ENCODE measurements at regions not wholly inside any gene's neighbourhood (a gene's known extent, or its start where the extent isn't known, plus 50 kb on each side); places are given as distances from the start of the nearest gene placed in this dataset.
"Not testable (repeated sequence)": the region's sequence is repeated elsewhere in the genome, so short reads cannot be mapped to it uniquely, and the experiment has no call there.

GRCh38 chr9:96156171-96156974 lies 145.6 kb downstream of the HSD17B3 start:
- no peak for DNase-seq

GRCh38 chr9:96154081-96154480 lies 147.9 kb downstream of the HSD17B3 start:
- no peak for DNase-seq

- no peak for DNase-seq
Observed at GRCh38 chr9:96152550-96152949, 149.4 kb downstream of the HSD17B3 start.

GRCh38 chr9:96150324-96151227 lies 151.4 kb downstream of the HSD17B3 start:
- no peak for DNase-seq

GRCh38 chr9:96149533-96150280 lies 152.3 kb downstream of the HSD17B3 start:
- DNase-seq = no peak

- DNase-seq = no peak
Observed at GRCh38 chr9:96148634-96149532, 153.1 kb downstream of the HSD17B3 start.

GRCh38 chr9:96147029-96147428 lies 154.9 kb downstream of the HSD17B3 start:
- not testable (repeated sequence) for DNase-seq

- no peak for DNase-seq
Observed at GRCh38 chr9:96141666-96142065, 160.3 kb downstream of the HSD17B3 start.

GRCh38 chr9:96141128-96141474 lies 160.9 kb downstream of the HSD17B3 start:
- DNase-seq = no peak

- DNase-seq = peak; percentile 6
Observed at GRCh38 chr9:96140296-96141127, 161.5 kb downstream of the HSD17B3 start.

GRCh38 chr9:96139592-96140295 lies 162.2 kb downstream of the HSD17B3 start:
- DNase-seq = peak; percentile 64

GRCh38 chr9:96138616-96139015 lies 163.4 kb downstream of the HSD17B3 start:
- no peak for DNase-seq

GRCh38 chr9:96137671-96138429 lies 164.1 kb downstream of the HSD17B3 start:
- no peak for DNase-seq

GRCh38 chr9:96136992-96137670 lies 164.8 kb downstream of the HSD17B3 start:
- DNase-seq = no peak

- no peak for DNase-seq
Observed at GRCh38 chr9:96135753-96136290, 166.2 kb downstream of the HSD17B3 start.

- no peak for DNase-seq
Observed at GRCh38 chr9:96135076-96135752, 166.8 kb downstream of the HSD17B3 start.

GRCh38 chr9:96133321-96134021 lies 168.5 kb downstream of the HSD17B3 start:
- DNase-seq = no peak

- DNase-seq = no peak
Observed at GRCh38 chr9:96131825-96132224, 170.2 kb downstream of the HSD17B3 start.

All from NCI-H446 treated with DMSO at 0.1 percent for 48 hours (cell line).